Middle frontal gyrus (tissue), 1 donor: ENCODE measurements at regions not wholly inside any gene's neighbourhood (a gene's known extent, or its start where the extent isn't known, plus 50 kb on each side); places are given as distances from the start of the nearest gene placed in this dataset.

Experiments used
- DNase-seq: peaks from one replicate; pipeline ENCODE4 v3.0.0-alpha.2; 2015; ENCODE audit warnings: low spot score; ENCODE audit errors: extremely low spot score

DNA sequence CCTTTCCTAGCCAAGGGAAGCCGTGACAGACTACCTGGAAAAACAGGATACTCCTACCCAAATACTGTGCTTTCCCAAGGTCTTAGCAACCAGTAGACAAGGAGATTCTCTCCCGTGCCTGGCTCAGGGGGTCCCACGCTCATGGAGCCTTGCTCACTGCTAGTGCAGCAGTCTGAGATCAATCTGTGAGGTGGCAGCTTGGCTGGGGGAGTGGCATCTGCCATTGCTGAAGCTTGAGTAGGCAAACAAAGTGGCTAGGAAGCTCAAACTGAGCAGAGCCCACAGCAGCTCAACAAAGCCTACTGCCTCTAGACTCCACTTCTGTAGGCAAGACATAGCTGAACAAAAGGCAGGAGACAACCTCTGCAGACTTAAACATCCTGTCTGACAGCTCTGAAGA, 177.1 kb downstream of the PARM1 start:
- no peak for DNase-seq

DNA sequence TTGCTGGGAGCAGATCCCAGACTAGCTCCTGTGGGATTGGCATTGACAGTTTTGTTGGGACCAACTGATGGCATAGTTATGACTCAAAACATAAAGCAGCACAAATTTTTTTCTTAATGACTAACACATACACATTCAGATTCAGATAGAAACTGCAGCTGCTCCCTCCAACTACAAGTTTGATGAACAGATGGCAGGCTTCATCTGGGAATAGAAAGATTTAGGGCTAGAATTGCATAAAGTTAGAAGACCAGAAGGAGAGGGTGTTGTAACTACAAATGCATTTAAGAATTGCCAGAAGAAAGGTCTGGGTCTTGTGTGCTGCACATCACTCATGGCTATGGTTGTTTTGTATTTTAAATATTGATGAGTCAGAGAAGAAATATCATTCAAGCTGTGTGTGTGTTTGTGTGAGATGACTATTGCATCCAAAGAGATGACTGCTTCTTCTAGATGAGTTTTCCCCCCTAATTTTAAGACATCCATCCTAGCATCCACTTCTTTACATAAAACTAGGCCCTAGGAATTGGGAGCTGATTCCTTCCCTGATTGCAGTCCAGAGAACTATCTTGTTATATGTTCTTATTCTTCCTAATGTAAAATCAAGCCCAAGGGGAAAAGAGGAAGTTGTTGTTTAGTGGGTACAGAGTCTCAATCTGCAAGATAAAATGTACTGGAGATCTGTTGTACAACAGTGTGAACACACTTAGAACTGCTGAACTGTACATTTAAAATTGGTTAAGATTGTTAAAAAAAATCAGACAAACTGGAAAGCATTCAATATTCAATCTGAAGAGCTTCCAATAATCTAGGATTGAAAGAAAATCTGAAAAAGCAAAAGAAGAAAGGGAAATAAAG, 175.1 kb downstream of the PARM1 start:
- peak; percentile 39 for DNase-seq

DNA sequence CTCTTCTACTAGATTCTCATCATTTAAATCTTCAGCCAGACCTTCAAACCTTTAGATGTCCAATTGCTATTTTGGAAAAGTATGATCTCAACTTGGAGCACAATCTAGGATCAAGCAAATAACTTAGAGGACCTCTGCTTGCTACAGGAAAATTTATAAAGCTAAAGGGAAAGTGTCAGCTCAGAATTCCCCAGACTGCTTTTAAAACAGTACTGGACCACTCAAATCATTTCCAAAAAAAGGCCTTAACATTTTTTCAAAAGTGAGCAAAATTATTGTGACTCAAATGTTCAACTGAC, 169.8 kb downstream of the PARM1 start:
- DNase-seq: no peak

DNA sequence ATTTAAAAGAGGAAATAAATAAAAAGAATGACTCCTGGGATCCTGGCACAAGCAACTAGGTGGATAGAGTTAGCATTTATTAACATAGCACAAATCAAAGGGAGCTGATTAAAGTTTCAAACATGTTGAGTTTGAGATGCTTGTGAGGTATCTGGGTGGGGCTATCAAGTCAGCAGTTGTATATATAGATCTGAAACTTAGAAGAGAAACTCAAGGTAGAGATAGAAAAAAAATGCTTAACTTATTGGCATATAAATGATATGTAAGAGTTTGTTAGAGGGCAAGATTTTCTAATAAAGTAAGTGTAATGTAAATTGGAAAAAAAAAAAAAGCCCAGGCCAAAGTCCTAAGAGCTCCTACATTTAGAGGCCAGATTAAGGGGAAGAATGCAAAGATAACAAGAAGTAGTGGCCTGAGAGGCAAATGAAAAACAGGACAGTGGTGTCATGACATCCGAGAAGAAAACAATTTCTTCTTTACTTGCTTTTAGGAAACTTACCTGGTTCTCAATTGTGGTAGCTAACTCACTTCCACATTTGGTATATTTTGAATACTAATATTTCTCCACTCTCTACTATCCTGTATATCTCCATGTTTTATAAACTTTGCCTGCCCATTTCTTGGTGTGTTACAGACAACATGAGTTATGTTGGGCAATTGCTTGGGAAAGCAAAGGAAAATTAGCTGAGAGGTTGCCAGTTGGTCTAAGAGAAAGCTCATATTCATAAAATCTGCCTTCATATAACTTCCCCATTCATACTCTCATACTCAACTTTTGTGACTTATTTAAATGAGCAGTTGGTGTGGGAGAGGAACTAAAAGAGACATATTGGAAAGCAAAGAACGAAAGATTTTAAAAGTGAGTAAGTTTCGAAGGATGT, 169.2 kb downstream of the PARM1 start:
- no peak for DNase-seq
